ENCODE measurements at regions not wholly inside any gene's neighbourhood (a gene's known extent, or its start where the extent isn't known, plus 50 kb on each side); places are given as distances from the start of the nearest gene placed in this dataset.

GRCh38 chr11:15699978-15700377, 585.3 kb downstream of the INSC start:
- no peaks in the 10 kb centered on the region for H3K27me3 ChIP-seq (replicated peaks; ENCODE audit: insufficient read depth, low read depth, low read length, poor library complexity)
- ChIA-PET CTCF (no interaction called here), POLR2A (ENCODE audit: low non-redundant PET) (no interaction called here)
- H3K9me3 ChIP-seq (ENCODE audit: low read depth, low read length, poor library complexity, severe bottlenecking) = no peaks in the 10 kb centered on the region
- H3K4me1 ChIP-seq (ENCODE audit: insufficient read depth, low read length, poor library complexity, severe bottlenecking) = no peaks in the 10 kb centered on the region
- TF ChIP-seq EZH2 (IDR thresholded peaks at IDR 0.05; ENCODE audit: borderline replicate concordance, low read depth, low read length, poor library complexity, severe bottlenecking) (no peak), CTCF (conservative IDR thresholded peaks at IDR 0.05; ENCODE audit: low read depth, low read length) (no peak)
- DNase-seq (ENCODE audit: low spot score) = no peak
- H3K27ac ChIP-seq (ENCODE audit: low read depth, low read length, poor library complexity, severe bottlenecking) = no peak overlapping the region
- no peaks in the 10 kb centered on the region for H3K36me3 ChIP-seq (ENCODE audit: insufficient read depth, low read length, poor library complexity, severe bottlenecking)
- no peak overlapping the region for H3K4me3 ChIP-seq (ENCODE audit: low read depth, low read length, poor library complexity, severe bottlenecking)
- intact Hi-C loops (cut with micrococcal nuclease; ENCODE audit: unreplicated experiment) = no loop called here
- BruUV-seq (replicated peaks) = no TSS peak

- H3K27ac ChIP-seq (ENCODE audit: low read depth, low read length, poor library complexity, severe bottlenecking) = no peak overlapping the region
- no peak for DNase-seq (ENCODE audit: low spot score)
- H3K4me3 ChIP-seq (ENCODE audit: low read depth, low read length, poor library complexity, severe bottlenecking) = no peak overlapping the region
- no peaks in the 10 kb centered on the region for H3K9me3 ChIP-seq (ENCODE audit: low read depth, low read length, poor library complexity, severe bottlenecking)
- TF ChIP-seq EZH2 (IDR thresholded peaks at IDR 0.05; ENCODE audit: borderline replicate concordance, low read depth, low read length, poor library complexity, severe bottlenecking) (no peak), CTCF (conservative IDR thresholded peaks at IDR 0.05; ENCODE audit: low read depth, low read length) (no peak)
- H3K36me3 ChIP-seq (ENCODE audit: insufficient read depth, low read length, poor library complexity, severe bottlenecking) = no peaks in the 10 kb centered on the region
- BruUV-seq (replicated peaks) = no TSS peak
- H3K4me1 ChIP-seq (ENCODE audit: insufficient read depth, low read length, poor library complexity, severe bottlenecking) = no peaks in the 10 kb centered on the region
- H3K27me3 ChIP-seq (replicated peaks; ENCODE audit: insufficient read depth, low read depth, low read length, poor library complexity) = no peaks in the 10 kb centered on the region
- intact Hi-C loops (cut with micrococcal nuclease; ENCODE audit: unreplicated experiment) = no loop called here
- ChIA-PET POLR2A (ENCODE audit: low non-redundant PET) (no interaction called here), CTCF (no interaction called here)
Observed at GRCh38 chr11:15700456-15700855, 585.7 kb downstream of the INSC start.

- BruUV-seq (replicated peaks) = no TSS peak
Observed at GRCh38 chr11:15704064-15704463, 589.3 kb downstream of the INSC start.

More at GRCh38 chr11:15704064-15704463, 589.3 kb downstream of the INSC start:
- H3K36me3 ChIP-seq (ENCODE audit: insufficient read depth, low read length, poor library complexity, severe bottlenecking) = no peaks in the 10 kb centered on the region
- no peak overlapping the region for H3K27ac ChIP-seq (ENCODE audit: low read depth, low read length, poor library complexity, severe bottlenecking)
- H3K4me1 ChIP-seq (ENCODE audit: insufficient read depth, low read length, poor library complexity, severe bottlenecking) = no peaks in the 10 kb centered on the region
- ChIA-PET POLR2A (ENCODE audit: low non-redundant PET) (no interaction called here), CTCF (interaction anchor here (0.5 kb wide), 1 partner anchor 51 kb away, joined by 3 read pairs; no protein-coding TSS in a partner anchor)
- no peak for DNase-seq (ENCODE audit: low spot score)
- H3K27me3 ChIP-seq (replicated peaks; ENCODE audit: insufficient read depth, low read depth, low read length, poor library complexity) = no peaks in the 10 kb centered on the region
- TF ChIP-seq EZH2 (IDR thresholded peaks at IDR 0.05; ENCODE audit: borderline replicate concordance, low read depth, low read length, poor library complexity, severe bottlenecking) (no peak), CTCF (conservative IDR thresholded peaks at IDR 0.05; ENCODE audit: low read depth, low read length) (no peak)
- H3K9me3 ChIP-seq (ENCODE audit: low read depth, low read length, poor library complexity, severe bottlenecking) = no peaks in the 10 kb centered on the region
- intact Hi-C loops (cut with micrococcal nuclease; ENCODE audit: unreplicated experiment) = no loop called here
- H3K4me3 ChIP-seq (ENCODE audit: low read depth, low read length, poor library complexity, severe bottlenecking) = no peak overlapping the region
